Cardiac muscle cell (in vitro differentiated cells and primary cell): ENCODE measurements at regions not wholly inside any gene's neighbourhood (a gene's known extent, or its start where the extent isn't known, plus 50 kb on each side); places are given as distances from the start of the nearest gene placed in this dataset.

Source experiments
- DNase-seq, 2 donors: peaks; one replicate each; pipeline versions ENCODE4 v3.0.0 to v3.0.0-alpha.2; 2010 to 2017; ENCODE audit warnings: low read depth in 1 of 2, low spot score in 1 of 2
- H3K27ac ChIP-seq: fragments of 200-600 bp; sonication (generic); 2 replicates; pipeline ENCODE4 v1.5.1; 2016
- H3K27me3 ChIP-seq: fragments of 200-600 bp; sonication (generic); 2 replicates; pipeline ENCODE4 v1.6.0; 2016; ENCODE audit warnings: control low read depth
- H3K36me3 ChIP-seq: fragments of 200-600 bp; sonication (generic); 2 replicates; pipeline ENCODE4 v1.5.1; 2016; ENCODE audit warnings: control low read depth
- H3K4me1 ChIP-seq: fragments of 200-600 bp; sonication (generic); 2 replicates; pipeline ENCODE4 v1.8.1; 2017; ENCODE audit warnings: low read depth, mild to moderate bottlenecking, mixed run types
- H3K4me3 ChIP-seq: fragments of 200-600 bp; sonication (generic); 2 replicates; pipeline ENCODE4 v1.5.1; 2016; ENCODE audit warnings: mild to moderate bottlenecking
- H3K9me3 ChIP-seq: fragments of 200-600 bp; sonication (generic); 2 replicates; pipeline ENCODE4 v1.5.1; 2017; ENCODE audit warnings: low read depth, mild to moderate bottlenecking, control low read depth
- TF ChIP-seq, protein P1 (sequence below): IDR thresholded peaks from 2 replicates; pipeline ENCODE4 v1.5.1; 2012; ENCODE audit warnings: low read depth, mild to moderate bottlenecking, low read length

DNA sequence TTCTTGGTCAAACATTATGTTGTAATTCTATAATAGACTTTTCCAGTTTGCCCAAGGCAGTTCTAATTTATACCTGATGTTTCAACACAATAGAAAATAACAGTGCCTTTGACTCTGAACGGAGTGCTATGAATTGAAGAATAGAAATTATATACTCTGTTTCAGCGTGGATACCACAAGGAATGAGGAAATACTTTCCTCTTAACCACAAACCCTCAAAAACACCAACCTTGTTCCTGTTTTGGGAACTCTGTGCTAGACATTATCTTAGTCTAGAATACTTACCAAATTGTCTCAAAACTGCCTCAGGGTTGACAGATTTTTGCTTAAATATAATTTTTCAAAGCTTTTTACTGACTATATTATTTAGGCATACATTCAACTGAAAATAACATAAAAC, 1629.3 kb downstream of the MRPL39 start:
- TF ChIP-seq, protein P1, sequence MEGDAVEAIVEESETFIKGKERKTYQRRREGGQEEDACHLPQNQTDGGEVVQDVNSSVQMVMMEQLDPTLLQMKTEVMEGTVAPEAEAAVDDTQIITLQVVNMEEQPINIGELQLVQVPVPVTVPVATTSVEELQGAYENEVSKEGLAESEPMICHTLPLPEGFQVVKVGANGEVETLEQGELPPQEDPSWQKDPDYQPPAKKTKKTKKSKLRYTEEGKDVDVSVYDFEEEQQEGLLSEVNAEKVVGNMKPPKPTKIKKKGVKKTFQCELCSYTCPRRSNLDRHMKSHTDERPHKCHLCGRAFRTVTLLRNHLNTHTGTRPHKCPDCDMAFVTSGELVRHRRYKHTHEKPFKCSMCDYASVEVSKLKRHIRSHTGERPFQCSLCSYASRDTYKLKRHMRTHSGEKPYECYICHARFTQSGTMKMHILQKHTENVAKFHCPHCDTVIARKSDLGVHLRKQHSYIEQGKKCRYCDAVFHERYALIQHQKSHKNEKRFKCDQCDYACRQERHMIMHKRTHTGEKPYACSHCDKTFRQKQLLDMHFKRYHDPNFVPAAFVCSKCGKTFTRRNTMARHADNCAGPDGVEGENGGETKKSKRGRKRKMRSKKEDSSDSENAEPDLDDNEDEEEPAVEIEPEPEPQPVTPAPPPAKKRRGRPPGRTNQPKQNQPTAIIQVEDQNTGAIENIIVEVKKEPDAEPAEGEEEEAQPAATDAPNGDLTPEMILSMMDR: no peak
- DNase-seq: no peak
- Histone ChIP-seq H3K27ac (no peak overlapping the region), H3K4me1 (no peaks in the 10 kb centered on the region), H3K4me3 (no peak overlapping the region), H3K27me3 (no peaks in the 10 kb centered on the region), H3K36me3 (no peaks in the 10 kb centered on the region), H3K9me3 (no peaks in the 10 kb centered on the region)

DNA sequence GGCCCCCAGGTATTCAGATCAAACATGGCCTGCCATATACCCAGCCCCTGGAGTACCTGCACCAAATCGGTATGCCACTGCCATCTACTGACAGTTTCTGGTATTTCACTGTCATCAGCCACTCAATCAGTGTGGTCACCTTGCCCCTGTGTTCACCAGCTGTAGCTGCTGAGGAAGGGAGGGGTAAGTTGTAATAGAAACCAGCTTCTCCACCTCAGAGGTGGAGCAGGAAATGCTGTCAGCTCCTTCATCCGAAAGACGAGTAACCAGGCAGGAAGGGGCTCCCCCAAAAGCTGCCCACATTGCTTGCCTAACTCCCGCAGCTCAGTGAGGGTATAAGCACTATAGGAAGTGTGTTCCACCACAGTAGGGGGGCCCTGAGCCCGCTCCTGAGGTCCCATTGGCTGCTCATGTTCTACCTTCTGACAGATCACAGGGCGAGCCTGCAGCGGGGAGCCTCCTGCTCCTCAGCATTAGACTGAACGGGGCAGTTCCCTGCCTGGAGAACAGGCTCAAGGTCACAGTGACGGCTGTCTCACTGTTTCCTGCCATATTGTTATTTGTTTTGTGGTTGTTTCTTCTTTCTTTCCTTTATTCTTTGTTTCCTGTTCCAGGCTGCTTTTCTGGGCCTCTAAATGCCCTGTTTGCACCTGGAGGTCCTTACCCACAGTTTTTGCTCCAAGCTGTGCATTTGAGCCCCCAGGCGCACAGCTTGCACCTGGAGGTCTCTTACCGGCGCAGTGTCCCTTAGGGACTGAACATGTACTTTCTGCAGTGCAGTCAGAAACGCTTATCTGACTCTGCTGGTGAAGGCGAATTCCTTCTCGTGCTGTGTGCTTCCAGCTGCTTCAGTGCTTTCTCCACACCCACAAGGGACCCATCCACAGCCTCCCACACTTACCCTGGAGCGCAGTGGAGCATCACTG, 1638.3 kb downstream of the MRPL39 start:
- Histone ChIP-seq H3K27ac (no peak overlapping the region), H3K27me3 (no peaks in the 10 kb centered on the region), H3K4me3 (no peak overlapping the region), H3K36me3 (no peaks in the 10 kb centered on the region), H3K4me1 (no peaks in the 10 kb centered on the region), H3K9me3 (no peaks in the 10 kb centered on the region)
- peak in 1 of 2 donors; percentile 71 for DNase-seq
- TF ChIP-seq, protein P1: peak; percentile 10

DNA sequence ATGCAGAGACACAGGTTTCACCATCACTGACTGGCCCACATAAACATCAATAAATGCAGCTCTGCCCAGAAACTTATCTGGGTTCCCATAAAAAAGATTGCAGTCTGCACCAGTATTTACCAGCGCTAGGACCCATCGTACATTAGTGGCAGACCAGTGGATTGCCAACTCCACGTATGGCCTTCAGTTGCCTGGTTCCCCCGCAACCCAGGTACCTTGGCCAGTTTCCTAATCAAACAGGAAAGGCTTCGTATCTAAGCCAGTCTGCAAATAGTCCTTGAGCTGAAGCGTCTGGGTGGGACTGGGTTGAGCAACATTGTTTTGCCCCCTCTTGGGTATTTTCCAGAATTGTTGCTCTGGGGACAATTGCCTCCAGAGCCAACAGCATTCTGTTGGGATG, 1639.3 kb downstream of the MRPL39 start:
- no peak for DNase-seq
- no peaks in the 10 kb centered on the region for H3K27me3 ChIP-seq
- no peaks in the 10 kb centered on the region for H3K9me3 ChIP-seq
- no peak overlapping the region for H3K27ac ChIP-seq
- no peak overlapping the region for H3K4me3 ChIP-seq
- TF ChIP-seq, protein P1: no peak
- H3K36me3 ChIP-seq: no peaks in the 10 kb centered on the region
- no peaks in the 10 kb centered on the region for H3K4me1 ChIP-seq

DNA sequence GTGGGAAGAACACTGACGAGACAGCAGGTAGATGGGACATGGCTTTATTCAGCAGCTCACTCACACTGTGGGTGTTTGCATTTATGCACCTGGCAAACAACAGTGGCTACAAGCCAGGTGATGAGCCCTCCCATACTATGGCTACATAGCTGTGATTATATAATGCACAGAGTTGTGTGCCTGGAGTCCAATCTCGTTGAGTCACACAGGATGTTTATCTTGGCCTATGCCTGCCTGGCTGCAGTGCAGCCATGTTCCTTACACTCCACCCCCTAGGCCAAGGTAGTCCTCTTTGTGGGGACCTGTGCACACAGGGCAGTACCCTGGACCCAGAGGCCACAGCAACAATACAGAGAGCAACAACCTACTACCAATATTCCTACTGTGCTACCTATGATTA, 1643.8 kb downstream of the MRPL39 start:
- H3K9me3 ChIP-seq: no peaks in the 10 kb centered on the region
- H3K4me1 ChIP-seq: no peaks in the 10 kb centered on the region
- TF ChIP-seq, protein P1: no peak

DNA sequence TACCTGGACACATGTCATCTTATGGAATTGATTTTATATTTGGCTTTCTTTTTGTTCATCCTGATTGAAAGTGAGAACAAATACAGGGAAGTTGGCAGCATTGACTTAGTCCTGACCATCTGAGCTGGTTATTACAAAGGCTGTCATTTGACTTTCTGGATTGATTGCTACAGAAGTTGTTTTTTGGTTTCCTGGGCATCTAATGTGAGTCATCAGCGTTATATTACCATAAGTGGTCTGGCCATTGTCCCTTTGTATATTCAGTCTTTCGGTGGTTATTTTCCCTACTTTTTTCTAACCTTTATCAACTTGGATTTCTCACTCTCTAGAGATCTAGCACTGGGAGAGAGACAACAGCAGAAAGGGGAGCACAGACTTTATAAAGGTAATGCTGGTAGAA, 1646.5 kb downstream of the MRPL39 start:
- no peak for DNase-seq
- H3K4me1 ChIP-seq: no peaks in the 10 kb centered on the region
- H3K36me3 ChIP-seq: no peaks in the 10 kb centered on the region
- H3K27me3 ChIP-seq: no peaks in the 10 kb centered on the region
- no peak overlapping the region for H3K4me3 ChIP-seq
- H3K9me3 ChIP-seq: no peaks in the 10 kb centered on the region
- no peak overlapping the region for H3K27ac ChIP-seq
- TF ChIP-seq, protein P1: no peak

More for the DNA sequence above, 1643.8 kb downstream of the MRPL39 start:
- H3K27ac ChIP-seq: no peak overlapping the region
- no peaks in the 10 kb centered on the region for H3K36me3 ChIP-seq
- no peak for DNase-seq
- no peak overlapping the region for H3K4me3 ChIP-seq
- no peaks in the 10 kb centered on the region for H3K27me3 ChIP-seq
